ENCODE measurements at regions not wholly inside any gene's neighbourhood (a gene's known extent, or its start where the extent isn't known, plus 50 kb on each side); places are given as distances from the start of the nearest gene placed in this dataset.

GRCh38 chr6:15993716-15994228, 135.1 kb upstream of the MYLIP start:
- ATAC-seq = no peak

GRCh38 chr6:15990179-15990578, 138.7 kb upstream of the MYLIP start:
- no peak for ATAC-seq

DNA sequence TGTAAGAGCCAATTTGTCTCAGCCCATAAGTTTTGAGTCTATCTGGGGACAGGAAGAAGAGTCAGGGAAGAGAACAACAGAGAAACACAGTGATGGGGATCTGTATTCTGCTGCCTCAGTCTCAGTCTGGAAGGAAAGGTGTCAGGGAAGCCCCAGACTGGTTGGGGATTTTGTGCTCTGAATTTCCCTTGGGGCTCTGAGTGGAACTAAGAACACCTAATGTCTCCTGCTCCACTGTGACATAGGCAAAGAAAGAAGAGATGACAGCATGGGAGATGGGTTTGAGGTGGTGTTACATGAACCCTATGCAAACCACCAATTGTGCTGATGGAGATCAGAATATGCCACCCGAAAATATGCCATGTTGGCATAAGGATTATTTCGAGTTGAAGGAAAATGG, 139.5 kb upstream of the MYLIP start:
- ATAC-seq = peak in 1 of 2 donors; percentile 43

DNA sequence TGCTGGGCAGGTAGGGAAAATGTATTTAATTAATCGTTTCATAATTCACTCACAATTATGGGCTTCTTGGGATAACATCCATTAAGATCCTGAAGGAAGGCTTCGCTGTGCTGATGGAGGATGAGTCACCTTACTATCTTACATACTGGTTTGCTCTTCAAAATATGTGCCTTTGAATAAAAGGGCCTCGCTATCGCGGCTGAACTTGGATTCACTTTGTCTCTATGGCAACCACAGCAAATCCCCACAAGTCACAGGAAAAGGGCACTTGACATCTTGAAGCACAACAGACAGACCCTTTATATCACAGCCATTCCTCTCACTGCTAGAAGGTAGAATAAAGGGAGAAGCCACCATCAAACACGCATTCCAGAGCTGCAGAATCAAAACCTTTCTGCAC, 141.3 kb upstream of the MYLIP start:
- no peak for ATAC-seq

DNA sequence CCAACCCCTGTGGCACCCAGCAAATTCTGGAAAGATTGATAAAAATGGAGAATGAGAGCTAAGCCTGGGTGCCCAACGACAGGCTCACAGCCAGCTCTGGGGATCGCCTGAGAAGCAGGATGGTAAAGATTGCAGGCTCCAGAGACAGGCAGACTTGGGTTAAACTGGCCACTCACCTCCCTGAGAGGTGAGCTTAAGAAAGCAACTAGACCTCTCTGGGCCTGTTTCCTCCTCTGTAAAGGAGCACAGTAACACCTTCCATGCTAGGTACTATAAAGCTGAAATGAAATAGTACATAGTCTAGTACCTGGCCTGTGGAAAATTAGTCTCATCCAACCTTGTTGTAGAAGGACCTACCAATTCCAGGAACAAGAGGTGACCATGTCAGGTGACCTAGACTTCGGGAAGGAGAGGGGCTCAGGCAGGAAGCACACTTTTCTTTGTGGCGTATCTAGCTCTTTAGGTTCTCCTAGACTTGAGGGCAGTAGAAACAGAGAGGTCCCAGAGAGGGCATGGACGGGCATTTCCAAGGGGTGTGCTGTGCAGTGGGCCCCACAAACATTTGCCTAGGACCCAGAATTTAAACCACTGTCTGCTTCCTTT, 142.8 kb upstream of the MYLIP start:
- ATAC-seq = no peak

GRCh38 chr6:15985379-15985959, 143.4 kb upstream of the MYLIP start:
- no peak for ATAC-seq

GRCh38 chr6:15981956-15982355, 146.9 kb upstream of the MYLIP start:
- no peak for ATAC-seq

DNA sequence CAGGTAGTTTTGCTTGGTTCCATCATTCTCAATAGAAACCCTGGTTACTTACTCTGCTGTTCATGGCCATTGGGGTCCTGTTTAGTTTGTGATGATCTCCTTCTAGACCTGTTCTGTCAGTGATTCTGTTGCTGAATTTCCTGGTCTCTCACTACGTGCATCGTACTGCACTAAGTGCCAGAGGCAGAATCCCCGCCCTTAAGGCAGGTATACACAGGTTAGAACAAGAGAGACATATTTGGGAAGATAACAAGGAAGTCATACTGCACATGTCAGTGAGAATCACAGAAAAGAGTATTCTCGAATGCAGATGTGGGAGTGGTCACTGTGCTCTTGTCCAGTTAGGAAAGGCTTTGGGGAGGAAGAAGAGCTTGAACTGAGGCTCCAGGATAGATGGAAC, 148.1 kb upstream of the MYLIP start:
- no peak for ATAC-seq

GRCh38 chr6:15978426-15978825, 150.5 kb upstream of the MYLIP start:
- no peak for ATAC-seq

DNA sequence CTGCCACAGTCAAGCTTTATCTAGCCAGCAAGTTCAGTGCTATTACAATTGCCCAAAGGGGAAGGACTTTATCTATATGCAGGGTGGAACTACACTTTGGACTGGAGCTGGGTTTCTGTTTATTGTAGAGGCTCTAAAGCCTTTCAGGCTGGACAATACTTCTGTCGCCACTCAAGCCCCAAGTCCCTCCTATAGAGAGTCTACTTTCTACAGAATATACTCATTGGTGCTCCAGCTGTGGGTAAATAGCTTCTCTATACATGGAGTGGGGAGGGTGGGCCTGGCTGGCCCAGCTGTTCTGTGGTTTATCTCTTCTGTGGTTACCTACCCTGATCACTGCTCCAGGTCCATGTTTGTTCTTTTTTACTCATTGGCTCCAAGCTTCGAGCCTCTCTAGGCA, 151.8 kb upstream of the MYLIP start:
- ATAC-seq = no peak

- ATAC-seq = no peak
Measured at GRCh38 chr6:15974817-15975216, 154.1 kb upstream of the MYLIP start.

DNA sequence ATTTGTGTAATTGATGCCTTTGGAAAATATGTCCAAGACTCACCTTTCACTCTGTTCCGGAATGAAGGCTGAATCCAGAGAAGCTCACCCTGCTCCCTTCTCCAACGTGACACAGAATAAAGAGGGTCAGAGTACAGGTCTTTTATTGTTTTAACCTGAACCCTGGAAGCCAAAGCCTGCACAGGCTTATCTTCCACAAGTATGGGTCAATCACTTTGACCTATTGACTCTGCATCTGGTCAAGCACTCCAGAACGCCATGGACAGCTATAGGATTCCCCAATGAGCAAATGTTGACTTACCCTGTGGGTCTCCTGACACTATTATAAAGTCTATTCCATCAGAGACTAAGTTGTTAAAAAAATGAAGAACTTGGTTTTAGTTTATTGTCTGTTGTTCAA, 158.4 kb upstream of the MYLIP start:
- ATAC-seq = no peak

- ATAC-seq = no peak
Measured at GRCh38 chr6:15969236-15969778, 159.6 kb upstream of the MYLIP start.

GRCh38 chr6:15968519-15968918, 160.4 kb upstream of the MYLIP start:
- no peak for ATAC-seq

- ATAC-seq = no peak
Measured at GRCh38 chr6:15966000-15966520, 162.8 kb upstream of the MYLIP start.

GRCh38 chr6:15962449-15962764, 166.5 kb upstream of the MYLIP start:
- no peak for ATAC-seq

DNA sequence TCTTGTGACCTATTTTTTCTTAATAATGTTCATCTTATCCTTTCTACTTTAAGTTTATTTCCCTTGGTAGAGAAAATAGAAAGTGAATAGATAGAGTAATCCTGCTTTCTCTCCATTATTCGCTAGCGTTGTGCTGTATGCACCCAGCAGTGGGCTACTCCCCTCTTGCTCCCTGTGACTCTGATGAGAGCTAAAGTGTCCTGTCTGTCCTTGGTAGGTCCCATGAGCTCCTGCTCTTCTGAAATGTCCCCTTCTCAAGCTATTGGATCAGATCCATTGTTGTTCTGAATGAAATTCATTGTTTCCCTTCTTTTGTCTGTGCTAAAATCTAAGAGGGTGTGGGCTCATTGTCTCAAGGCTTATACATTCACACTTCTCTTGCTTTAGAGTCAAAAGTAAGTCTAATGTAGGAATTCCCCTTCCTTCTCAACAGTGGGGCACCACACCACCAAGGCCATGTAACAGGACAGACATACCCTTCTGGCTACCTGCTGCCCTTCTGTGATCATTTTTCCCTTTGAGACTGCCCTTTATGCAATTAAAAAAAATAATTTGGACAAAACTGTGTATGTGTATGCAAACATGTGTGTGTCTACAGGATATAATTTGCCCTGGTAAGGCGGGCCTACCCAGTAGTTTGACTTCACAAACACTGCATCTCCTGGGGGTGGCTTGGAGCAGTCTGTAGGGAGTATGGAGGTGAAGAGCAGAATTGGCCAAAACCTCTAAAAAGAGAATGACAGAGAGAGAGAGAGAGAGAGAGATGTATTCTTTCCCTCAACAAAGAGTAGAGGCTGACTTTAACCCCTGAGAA, 167.0 kb upstream of the MYLIP start:
- no peak for ATAC-seq

DNA sequence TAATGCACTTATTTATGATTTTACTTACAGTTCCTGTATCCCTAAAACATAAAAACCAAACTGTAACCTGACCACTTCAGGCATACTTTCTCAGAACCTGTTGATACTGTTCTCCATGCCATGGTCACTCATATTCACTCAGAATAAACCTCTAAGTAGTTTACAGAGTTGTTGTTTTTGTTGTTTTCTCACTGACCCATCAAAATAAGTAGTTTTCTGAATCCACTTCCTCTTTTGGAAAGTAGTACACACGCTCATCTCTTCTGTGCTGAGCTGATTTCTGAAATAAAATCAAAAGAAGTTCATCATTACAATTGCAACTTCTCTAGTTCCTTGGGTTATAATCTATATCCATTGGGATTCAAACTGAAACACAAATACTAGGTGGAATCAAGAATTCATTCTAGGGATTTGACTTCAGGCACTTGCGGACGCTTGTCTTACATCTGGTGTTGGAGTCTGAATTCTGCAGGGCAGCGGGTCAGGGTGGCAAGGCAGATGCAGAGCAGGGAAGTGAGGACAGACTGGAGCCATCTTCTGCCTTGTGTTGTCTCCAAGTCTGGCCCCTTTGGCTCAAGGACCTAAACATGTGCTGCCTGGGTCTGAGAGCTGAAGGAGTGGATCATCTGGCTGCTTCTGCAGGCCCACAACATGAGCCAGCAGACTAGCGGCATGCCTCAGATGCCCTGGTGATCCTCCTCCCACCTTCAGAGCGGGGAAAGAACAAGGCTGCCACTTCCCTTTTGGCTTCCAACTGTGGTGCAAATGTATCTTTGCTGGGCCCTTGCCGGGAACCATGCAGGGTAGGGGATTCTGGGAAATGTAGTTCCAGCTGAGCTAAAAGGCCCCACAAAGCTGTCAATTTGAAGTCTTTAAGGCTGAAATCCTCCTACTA, 167.9 kb upstream of the MYLIP start:
- no peak for ATAC-seq

- ATAC-seq = no peak
Measured at GRCh38 chr6:15957655-15958169, 171.2 kb upstream of the MYLIP start.

GRCh38 chr6:15956205-15957106, 172.4 kb upstream of the MYLIP start:
- no peak for ATAC-seq

DNA sequence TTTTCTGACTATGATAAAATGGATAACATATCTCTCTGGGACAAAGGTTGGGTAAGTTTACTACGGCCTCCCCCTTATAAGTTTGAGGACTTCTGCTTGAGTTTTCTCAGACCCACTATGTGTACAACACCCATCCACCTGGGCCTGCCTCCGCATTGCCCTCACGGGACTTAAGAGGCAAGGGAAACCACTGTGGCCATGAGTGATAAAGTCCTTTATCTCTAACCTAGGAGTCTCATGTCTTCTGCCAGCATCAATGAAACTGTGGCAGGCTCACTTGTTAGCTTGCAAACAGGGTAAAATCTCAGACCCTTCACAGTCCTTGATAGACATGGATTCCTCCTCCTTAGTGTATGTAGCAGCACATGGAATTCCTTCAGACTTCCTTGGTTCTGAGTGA, 173.4 kb upstream of the MYLIP start:
- no peak for ATAC-seq
